NCI-H2107 treated with DMSO at 0.1 percent for 48 hours (cell line): ENCODE measurements at regions not wholly inside any gene's neighbourhood (a gene's known extent, or its start where the extent isn't known, plus 50 kb on each side); places are given as distances from the start of the nearest gene placed in this dataset.

Source experiments
- DNase-seq: peaks from one replicate; lab custom pipeline; 2025; ENCODE audit not compliant: unreplicated experiment; lab: John Stamatoyannopoulos, UW

DNA sequence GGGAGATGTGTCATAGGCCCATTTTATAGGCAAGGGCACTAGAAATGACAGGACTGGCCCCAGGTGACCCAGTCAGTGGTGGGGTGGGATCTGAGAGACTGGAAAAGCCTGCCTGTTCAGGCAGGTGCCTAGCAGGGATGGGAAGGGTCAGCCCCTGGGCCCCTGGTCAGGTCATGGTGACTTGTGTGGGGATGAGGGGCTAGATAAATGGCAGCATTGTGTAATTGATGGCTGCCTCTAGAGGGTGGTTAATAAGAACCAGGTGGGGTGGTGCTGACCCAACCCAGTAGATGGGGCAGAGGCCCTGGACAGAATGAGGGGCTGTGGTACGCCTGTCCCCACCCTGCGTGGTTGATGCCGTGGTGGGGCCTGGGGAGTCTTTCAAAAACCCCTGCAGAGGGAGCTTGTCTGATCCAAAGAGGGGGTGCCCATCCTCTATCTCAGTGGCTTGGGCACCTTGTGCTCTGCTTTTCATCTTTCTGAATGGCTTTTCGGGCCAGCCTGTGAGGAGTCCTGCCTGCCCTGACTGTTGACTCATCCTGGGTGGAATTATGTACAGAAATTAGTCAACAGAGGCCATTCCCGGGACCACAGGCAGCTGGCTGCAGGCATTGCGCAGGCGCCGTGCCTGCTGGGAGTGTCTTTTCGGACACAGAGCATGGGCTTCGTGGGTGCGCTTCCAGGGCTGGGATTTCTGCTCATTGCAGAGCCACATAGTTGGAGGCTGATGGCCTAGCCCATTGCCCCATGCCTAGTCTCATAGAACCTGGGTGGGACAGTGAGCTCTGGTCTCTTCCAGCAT, 93.6 kb upstream of the PITX1 start:
- no peak for DNase-seq

- peak; percentile 6 for DNase-seq
These were observed 92.8 kb upstream of the PITX1 start for GRCh38 chr5:135126688-135127438.

DNA sequence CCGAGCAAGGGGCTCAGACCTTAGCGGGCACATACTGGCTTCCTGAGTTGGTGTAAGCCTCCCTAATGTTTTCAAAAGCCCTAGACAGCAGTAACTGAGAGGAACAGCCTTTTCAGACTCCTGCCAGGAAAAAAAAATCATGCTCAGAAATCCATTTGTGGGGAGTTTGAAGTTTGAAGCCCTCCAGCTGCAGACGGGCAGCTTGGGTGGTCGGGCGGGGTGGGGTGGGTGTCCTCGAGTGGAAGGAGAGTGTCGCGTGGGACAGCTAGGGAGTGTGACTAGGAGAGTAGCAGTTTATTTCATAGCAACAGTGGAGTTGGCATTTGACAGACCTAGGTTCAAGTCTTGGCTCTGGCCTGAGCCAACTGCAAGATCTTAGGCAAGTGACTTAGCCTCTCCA, 90.7 kb upstream of the PITX1 start:
- DNase-seq: no peak

- DNase-seq: no peak
These were observed 90.1 kb upstream of the PITX1 start for GRCh38 chr5:135124128-135124527.

DNA sequence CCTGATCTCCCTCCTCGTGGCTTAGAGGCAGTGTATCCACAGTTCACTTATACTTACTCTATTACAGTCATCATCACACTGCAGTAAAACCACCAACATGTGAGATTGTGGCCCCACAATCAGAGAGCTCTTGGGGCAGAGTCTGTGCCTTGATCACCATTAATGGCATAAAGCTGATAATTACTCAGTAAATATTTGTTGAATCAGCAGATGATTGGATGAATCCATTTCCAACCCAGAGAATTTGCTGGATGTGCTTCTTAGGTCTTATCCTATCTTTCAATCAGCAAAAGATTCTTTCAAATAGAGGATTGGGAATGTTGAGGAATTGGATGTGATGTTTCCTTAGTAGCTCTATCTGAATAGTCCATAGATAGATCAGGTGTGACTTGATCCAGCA, 88.8 kb upstream of the PITX1 start:
- no peak for DNase-seq

DNA sequence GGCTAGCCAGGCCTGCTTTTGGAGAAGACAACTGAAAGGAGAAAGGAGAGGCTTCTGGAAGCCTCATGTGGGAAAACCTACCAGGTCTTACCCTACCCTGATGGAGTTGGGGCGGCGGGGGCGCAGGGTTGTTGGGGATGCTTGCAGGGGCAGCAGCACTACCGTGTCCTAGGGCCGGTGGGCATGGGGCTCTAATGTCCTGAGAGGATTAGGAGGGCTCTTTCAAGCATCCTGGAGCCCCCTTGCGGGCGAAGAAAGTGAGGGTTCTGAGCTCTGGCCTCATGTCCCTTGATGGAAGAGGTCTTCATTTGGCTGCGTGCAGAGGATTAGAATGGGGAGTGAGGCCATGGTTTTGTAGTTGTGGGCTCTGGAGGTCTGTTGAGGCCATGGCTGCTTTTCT, 86.9 kb upstream of the PITX1 start:
- no peak for DNase-seq

DNA sequence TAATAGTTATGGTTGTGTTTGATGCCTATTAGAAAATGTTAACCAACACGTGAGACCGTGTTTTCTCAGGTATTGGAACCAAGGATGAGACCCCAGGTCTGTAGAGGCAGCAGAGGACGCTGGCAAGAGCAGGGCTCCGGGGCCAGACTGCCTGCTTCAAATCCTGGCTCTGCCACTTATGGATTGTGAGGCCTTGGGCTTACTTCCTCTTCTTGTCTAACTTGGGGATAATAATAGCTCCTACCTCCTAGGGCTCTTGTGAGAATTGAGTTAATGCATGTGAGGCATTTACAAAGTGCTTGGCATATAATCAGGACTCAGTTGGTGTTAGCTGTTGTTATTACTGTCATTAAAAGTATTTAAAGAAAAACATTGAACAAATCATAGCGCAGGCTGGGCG, 85.5 kb upstream of the PITX1 start:
- no peak for DNase-seq

DNA sequence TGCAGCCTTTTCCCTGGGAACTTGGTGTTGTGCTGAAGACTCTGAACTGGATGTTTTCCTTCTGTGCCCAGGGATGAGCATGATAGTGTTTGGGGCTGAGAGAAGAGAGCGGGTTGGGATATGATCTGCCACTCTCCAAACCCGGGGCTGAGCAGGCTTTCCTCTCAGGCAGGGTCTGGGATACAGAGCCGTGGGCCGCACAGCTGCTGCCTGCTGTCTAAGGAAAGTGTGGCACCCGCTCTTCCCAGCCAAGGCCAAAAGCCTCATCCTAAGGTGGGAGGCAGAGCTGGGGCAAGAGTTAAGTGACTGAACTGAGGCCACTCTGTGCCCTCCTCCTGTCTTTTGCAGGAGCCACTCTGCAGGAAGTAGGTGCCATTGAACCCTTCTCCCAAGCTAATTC, 83.6 kb upstream of the PITX1 start:
- no peak for DNase-seq

GRCh38 chr5:135116160-135116561, 82.1 kb upstream of the PITX1 start:
- no peak for DNase-seq

- no peak for DNase-seq
These were observed 81.6 kb upstream of the PITX1 start for GRCh38 chr5:135115591-135115990.

DNA sequence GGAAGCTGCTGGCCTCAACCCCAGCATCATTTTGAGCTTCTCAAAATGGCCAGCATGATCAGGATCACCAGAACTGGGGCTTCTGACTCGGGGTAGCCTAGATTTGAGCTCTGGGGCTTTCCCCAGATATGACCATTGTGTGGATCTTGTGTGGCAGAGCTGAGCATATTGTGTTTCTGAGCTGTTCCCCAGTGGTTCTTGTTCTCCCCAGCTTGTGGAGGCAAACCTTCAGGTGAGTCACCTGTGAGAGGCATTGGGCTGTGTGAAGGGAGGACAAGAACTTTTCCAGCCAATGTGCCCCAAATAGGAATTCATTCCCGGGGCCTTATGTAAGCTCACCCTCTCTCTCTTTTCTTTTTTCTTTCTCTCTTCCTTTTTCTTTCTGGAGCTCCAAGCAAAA, 80.7 kb upstream of the PITX1 start:
- no peak for DNase-seq

GRCh38 chr5:135112008-135112725, 78.1 kb upstream of the PITX1 start:
- no peak for DNase-seq

DNA sequence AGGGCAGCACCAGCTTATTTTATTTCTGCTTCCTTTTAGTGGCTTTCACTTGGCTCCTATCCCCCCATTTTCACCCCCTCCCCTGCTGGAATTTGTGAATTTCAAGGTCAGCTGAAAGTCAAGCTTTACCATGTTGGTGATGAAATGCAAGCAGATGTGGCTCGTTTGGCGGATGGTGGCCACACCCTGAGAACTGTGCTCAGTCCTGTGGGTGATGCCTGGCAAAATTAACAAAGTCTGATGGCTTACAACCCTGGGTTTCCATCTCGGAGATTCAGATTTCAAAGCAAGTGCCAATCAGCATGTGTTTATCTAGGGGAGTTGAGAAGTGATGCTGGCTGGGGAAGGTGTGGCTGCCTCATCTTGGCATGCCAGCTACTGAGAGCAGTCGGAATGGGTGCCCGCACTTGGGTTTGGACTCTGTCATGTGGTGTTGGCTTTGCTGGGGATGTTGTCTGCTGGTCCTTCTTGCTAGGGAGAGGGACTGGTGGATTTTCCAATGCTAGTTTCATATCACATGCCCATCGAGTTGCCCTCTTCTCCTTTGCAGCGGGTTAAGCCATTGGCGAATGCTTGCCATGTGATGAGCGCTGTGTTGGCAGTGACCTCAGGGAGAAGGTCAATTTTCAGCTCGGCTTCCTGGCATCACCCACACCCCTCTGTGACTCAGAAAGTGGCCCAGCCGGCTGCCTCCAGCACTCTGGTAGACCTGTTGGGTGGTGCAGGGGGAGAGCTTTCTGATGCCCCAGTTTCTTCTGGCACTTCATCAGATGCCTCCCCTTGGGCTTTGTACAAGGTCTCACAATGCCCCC, 77.0 kb upstream of the PITX1 start:
- DNase-seq: no peak

DNA sequence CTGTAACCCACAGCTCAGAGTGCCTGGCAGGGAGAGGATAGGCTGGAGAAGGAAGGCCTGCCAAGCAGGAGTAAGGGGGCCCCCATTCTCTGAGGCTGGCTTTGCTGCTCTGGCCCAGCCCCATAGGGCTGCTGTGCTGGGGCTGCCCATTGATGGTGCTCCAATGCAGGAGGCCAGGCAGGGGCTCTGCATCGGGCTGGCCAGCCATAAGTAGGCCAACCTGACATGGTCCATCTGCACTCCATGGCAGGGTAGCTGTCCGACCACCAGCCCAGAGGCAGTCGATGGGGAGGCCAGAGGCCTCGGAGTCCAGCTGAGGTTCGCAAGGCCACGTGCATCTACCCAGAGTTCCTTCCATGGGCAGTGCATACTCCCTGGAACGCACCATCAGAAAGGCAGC, 75.0 kb upstream of the PITX1 start:
- DNase-seq: no peak

DNA sequence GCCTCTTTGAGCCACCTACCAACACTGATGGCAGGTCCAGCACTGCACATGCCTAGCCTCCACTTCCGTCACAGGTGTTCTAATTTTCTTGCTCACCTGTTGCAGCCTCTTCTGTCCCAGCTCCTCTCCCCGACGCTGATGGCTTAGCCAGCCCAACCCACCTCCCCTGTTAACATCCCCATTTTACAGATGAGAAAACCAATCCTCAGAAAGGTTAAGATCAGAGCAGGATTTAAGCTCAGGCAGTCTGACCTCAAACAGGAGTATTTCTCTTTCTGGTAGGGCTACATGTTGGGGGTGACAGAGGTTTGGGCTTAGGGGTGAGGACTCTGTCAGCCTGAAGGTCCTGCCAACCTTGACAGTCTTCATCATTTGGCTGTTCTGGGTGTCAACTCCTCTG, 74.5 kb upstream of the PITX1 start:
- no peak for DNase-seq

- DNase-seq: no peak
These were observed 74.0 kb upstream of the PITX1 start for GRCh38 chr5:135107986-135108385.

DNA sequence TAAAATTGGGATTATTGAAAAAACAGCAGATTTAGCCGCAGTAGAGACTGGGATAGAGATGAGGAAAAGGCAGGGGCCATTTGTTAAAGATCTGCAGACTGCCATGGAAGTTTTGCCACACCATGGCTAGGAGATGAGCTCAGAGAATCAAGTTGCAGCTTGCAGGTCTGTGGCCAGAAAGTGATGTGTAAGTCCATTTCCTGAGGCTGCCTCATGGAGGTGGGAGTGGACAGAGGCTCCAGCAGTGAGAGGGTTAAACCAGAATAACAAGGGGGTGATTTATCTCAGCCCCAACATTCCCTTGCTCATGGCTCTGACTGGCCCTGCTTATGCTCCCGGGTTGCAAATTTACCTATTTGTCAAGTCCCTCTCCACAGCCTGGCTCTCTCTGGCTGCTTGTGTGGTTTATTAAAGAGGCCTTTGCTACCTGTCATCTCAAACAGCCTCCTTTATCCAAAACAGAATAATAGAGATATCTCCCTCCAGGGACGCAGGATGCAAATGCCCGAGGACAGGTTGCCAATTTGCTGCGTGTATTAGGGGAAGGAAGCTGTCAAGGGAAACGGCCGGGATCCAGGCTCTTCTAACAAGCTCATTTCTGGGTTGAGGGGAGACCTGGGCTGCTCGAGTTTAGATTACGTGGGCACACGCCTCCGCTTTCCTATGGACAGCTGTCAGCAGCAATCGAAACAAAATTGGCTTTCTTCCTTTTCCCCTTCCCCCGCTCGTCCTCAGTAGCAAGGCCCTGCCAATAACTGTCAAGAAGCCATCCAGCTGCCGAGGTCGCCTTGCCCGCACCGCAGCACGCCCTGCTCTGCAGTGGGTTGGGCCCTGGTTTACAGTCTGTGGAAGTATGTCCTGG, 72.8 kb upstream of the PITX1 start:
- no peak for DNase-seq

DNA sequence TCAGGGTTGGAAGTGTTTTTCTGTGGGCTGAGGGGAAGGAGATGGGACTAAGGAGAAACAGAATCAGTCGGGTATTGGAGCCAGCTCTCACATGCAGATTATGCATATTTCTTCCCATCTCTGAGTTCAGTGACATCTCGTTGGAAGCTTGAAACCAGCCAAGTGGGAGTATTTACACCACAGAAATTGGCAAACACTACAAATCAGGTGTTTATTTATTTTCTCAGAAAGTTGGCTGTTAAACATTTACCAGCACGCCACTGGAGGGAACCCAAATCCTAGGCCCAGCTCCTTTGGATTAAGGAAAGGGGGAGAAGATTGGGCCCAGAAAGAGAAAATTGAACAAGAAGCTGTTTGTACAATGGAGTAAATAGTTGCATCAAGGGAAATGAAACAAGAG, 72.1 kb upstream of the PITX1 start:
- no peak for DNase-seq

- no peak for DNase-seq
These were observed 71.1 kb upstream of the PITX1 start for GRCh38 chr5:135105105-135105484.

- no peak for DNase-seq
These were observed 69.5 kb upstream of the PITX1 start for GRCh38 chr5:135103575-135103853.
